ENCODE measurements at regions not wholly inside any gene's neighbourhood (a gene's known extent, or its start where the extent isn't known, plus 50 kb on each side); places are given as distances from the start of the nearest gene placed in this dataset.

GRCh38 chr15:47196048-47196447 is 521.3 kb upstream of the SEMA6D start:
- TF ChIP-seq POLR2A (IDR thresholded peaks at IDR 0.05; ENCODE audit: low read depth, low read length) (no peak), POLR2AphosphoS5 (IDR thresholded peaks at IDR 0.05; ENCODE audit: low read depth, low read length) (no peak)

All from GM12892 (cell line).